Activated T-cell treated with anti-CD3 and anti-CD28 coated beads, Interleukin-2, amount 50 U/mL, for 24 hours (primary cell): ENCODE measurements at regions not wholly inside any gene's neighbourhood (a gene's known extent, or its start where the extent isn't known, plus 50 kb on each side); places are given as distances from the start of the nearest gene placed in this dataset.
"Not testable (repeated sequence)": the region's sequence is repeated elsewhere in the genome, so short reads cannot be mapped to it uniquely, and the experiment has no call there.

Experiments
- DNase-seq: peaks from one replicate; pipeline ENCODE4 v3.0.0-alpha.2; 2020
- H3K27ac Mint-ChIP-seq: 2 replicates; pipeline ENCODE4 v1.8.0; 2020; ENCODE audit warnings: mild to moderate bottlenecking, mixed read lengths
- H3K27me3 Mint-ChIP-seq: 2 replicates; pipeline ENCODE4 v1.8.0; 2020; ENCODE audit warnings: mixed read lengths
- H3K36me3 Mint-ChIP-seq: 2 replicates; pipeline ENCODE4 v1.8.0; 2020; ENCODE audit warnings: low read depth, mixed read lengths
- H3K4me1 Mint-ChIP-seq: 2 replicates; pipeline ENCODE4 v1.8.0; 2020; ENCODE audit warnings: low read depth, mixed read lengths
- H3K4me3 Mint-ChIP-seq: 2 replicates; pipeline ENCODE4 v1.8.0; 2020; ENCODE audit warnings: mild to moderate bottlenecking, moderate library complexity, mixed read lengths
- H3K9me3 Mint-ChIP-seq: 2 replicates; pipeline ENCODE4 v1.8.0; 2020; ENCODE audit warnings: mixed read lengths

GRCh38 chr10:61217851-61218565, 235.2 kb downstream of the TMEM26 start:
- DNase-seq: no peak
- no peak overlapping the region for H3K4me3 Mint-ChIP-seq
- no peak overlapping the region for H3K27ac Mint-ChIP-seq
- H3K9me3 Mint-ChIP-seq: no peaks in the 10 kb centered on the region
- H3K4me1 Mint-ChIP-seq: no peaks in the 10 kb centered on the region
- H3K27me3 Mint-ChIP-seq: peaks cover 17% of the 10 kb centered on the region
- no peaks in the 10 kb centered on the region for H3K36me3 Mint-ChIP-seq

GRCh38 chr10:61215246-61215645, 237.9 kb downstream of the TMEM26 start:
- Mint-ChIP-seq H3K9me3 (no peaks in the 10 kb centered on the region), H3K27me3 (peaks cover 8% of the 10 kb centered on the region), H3K4me1 (no peaks in the 10 kb centered on the region), H3K36me3 (no peaks in the 10 kb centered on the region), H3K4me3 (no peak overlapping the region), H3K27ac (no peak overlapping the region)
- DNase-seq: no peak

DNA sequence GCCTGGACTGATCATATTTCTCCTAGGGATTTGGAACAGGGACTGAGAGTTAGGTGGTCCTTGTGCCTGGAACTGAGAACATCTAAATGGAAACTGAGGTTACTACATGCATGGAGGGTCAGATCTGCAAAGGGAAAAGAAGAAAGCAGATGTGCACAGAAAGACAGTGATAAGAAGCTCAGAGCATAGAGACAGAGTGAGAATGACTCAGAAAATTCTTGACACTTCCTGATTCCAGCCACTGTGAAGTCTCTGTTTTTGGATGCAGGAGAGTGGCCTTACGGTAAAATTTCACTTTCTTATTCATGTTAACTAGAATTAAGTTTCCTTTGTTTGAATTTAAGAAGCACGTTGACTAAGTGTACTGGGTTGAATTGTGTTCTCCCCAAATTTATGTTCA, 241.7 kb downstream of the TMEM26 start:
- Mint-ChIP-seq H3K9me3 (no peaks in the 10 kb centered on the region), H3K4me1 (no peaks in the 10 kb centered on the region), H3K36me3 (no peaks in the 10 kb centered on the region), H3K4me3 (no peak overlapping the region), H3K27ac (no peak overlapping the region), H3K27me3 (peaks cover 5% of the 10 kb centered on the region)
- DNase-seq: no peak

DNA sequence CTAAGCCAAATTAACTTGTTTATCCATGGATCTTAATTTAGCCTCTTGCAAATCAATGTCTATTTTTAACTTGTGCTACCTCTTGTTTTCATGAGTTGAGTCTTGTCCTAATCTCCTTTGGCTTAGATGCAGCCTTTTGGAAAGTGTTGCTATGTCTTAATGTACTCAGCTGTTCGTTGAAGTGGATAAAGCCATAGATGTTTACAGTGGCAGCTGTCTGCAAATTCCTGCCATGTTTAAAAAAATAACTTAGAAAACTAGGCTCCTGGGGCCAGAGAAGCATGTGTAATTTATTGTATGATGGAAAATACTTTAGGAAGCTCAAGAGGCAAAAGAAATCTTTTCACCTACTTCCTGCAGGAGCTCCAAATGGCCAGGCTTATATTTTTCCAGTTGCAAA, 253.1 kb upstream of the RHOBTB1 start:
- no peaks in the 10 kb centered on the region for H3K4me1 Mint-ChIP-seq
- DNase-seq: no peak
- H3K9me3 Mint-ChIP-seq: no peaks in the 10 kb centered on the region
- H3K4me3 Mint-ChIP-seq: no peak overlapping the region
- H3K36me3 Mint-ChIP-seq: no peaks in the 10 kb centered on the region
- H3K27me3 Mint-ChIP-seq: no peaks in the 10 kb centered on the region
- H3K27ac Mint-ChIP-seq: no peak overlapping the region

- Mint-ChIP-seq H3K4me3 (no peak overlapping the region), H3K9me3 (no peaks in the 10 kb centered on the region), H3K27ac (no peak overlapping the region), H3K4me1 (no peaks in the 10 kb centered on the region), H3K27me3 (no peaks in the 10 kb centered on the region), H3K36me3 (no peaks in the 10 kb centered on the region)
- no peak for DNase-seq
These were observed 251.2 kb upstream of the RHOBTB1 start for GRCh38 chr10:61195211-61195610.

DNA sequence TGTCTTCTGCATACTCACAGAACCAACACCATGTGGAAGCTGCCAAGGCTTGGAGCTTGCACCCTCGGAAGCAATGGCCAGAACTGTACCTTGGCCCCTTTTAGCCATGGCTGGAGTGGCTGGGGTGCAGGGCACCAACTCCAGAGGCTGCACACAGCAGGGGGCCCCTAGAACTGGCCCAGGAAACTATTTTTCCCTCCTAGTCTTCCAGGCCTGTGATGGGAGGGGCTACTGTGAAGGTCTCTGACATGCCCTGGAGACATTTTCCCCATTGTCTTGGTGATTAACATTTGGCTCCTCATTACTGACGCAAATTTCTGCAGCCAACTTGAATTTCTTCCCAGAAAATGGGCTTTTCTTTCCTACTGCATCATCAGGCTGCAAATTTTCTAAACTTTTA, 248.6 kb upstream of the RHOBTB1 start:
- H3K27ac Mint-ChIP-seq, H3K9me3 Mint-ChIP-seq, H3K36me3 Mint-ChIP-seq, DNase-seq, H3K4me3 Mint-ChIP-seq, H3K27me3 Mint-ChIP-seq, H3K4me1 Mint-ChIP-seq: not testable (repeated sequence)

DNA sequence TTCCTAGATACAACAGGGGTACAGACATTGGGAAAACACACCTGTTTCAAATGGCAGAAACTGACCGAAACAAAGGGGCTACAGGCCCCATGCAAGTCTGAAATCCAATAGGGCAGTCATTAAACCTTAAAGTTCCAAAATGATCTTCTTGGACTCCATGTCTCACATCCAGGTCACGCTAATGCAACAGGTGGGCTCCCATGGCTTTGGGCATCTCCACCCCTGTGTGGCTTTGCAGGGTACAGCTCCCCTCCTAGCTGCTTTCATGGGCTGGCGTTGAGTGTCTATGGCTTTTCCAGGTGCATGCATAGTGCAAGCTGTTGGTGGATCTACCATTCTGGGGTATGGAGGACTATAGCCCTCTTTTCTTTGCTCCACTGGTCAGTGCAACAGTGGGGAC, 248.1 kb upstream of the RHOBTB1 start:
- no peak overlapping the region for H3K27ac Mint-ChIP-seq
- DNase-seq: no peak
- H3K36me3 Mint-ChIP-seq: no peaks in the 10 kb centered on the region
- H3K27me3 Mint-ChIP-seq: no peaks in the 10 kb centered on the region
- no peak overlapping the region for H3K4me3 Mint-ChIP-seq
- H3K9me3 Mint-ChIP-seq: no peaks in the 10 kb centered on the region
- H3K4me1 Mint-ChIP-seq: no peaks in the 10 kb centered on the region

DNA sequence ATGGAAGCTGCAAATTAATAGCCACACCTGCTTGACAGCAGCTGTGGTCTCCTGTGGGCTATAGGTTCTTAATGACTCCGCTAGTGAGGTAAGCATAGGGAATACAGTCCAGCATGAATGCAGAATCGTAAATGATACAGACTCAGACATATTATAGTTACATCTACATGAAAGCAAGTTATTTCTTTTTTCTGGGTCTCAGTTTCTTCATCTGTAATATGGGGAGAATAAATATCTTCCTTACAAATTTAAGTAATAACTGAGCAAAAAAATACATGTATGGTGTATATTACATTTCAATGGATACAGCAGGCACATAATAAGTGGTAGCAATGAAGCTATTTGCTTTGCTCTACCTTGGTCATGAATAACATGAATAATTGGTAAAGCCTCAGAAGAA, 245.9 kb upstream of the RHOBTB1 start:
- Mint-ChIP-seq H3K27ac (no peak overlapping the region), H3K27me3 (no peaks in the 10 kb centered on the region), H3K4me3 (no peak overlapping the region), H3K4me1 (no peaks in the 10 kb centered on the region), H3K9me3 (no peaks in the 10 kb centered on the region), H3K36me3 (no peaks in the 10 kb centered on the region)
- no peak for DNase-seq

DNA sequence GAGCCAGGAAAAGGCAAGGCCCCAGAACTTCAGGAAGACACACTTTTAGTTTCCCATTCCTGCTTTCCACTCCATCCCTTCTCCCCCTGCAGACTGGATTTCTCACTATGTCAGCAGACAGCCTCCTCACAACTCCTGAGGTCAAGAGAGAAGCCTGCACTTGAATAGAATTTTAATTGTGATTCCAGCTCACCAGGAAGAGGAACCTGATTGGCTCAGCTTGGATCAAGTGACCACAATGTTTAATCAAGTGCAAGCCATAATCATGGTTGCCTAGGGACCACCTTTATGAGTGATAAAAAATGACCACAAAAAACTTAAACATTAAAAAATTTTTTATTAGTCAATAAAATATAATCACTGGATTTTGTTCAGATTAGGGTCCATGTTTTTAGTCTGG, 244.7 kb upstream of the RHOBTB1 start:
- no peak overlapping the region for H3K27ac Mint-ChIP-seq
- DNase-seq: no peak
- no peaks in the 10 kb centered on the region for H3K9me3 Mint-ChIP-seq
- no peaks in the 10 kb centered on the region for H3K4me1 Mint-ChIP-seq
- H3K27me3 Mint-ChIP-seq: no peaks in the 10 kb centered on the region
- no peak overlapping the region for H3K4me3 Mint-ChIP-seq
- no peaks in the 10 kb centered on the region for H3K36me3 Mint-ChIP-seq

DNA sequence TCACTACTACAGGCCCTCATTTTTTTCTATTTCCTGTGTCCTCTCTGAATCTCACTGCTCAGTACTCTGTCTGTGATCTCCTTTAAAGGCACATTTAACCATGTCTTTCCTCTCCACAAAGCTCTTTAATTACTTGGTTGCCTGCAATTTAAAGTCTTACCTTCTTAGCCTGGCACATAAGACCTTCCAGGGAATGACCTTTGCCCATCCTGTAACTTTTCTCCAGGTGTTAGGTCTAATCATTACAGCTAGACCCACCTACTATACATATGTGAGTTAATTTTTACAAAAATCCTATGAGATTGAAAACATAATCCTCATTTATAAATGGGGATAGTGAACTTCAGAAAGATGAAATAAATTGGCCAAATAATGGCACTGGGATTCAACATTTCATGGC, 244.1 kb upstream of the RHOBTB1 start:
- Mint-ChIP-seq H3K27me3 (no peaks in the 10 kb centered on the region), H3K4me1 (no peaks in the 10 kb centered on the region), H3K36me3 (no peaks in the 10 kb centered on the region), H3K4me3 (no peak overlapping the region), H3K27ac (no peak overlapping the region), H3K9me3 (no peaks in the 10 kb centered on the region)
- no peak for DNase-seq

- no peak overlapping the region for H3K27ac Mint-ChIP-seq
These were observed 243.6 kb upstream of the RHOBTB1 start for GRCh38 chr10:61187601-61188000.

GRCh38 chr10:61186408-61186807, 242.4 kb upstream of the RHOBTB1 start:
- DNase-seq: no peak
- H3K9me3 Mint-ChIP-seq: no peaks in the 10 kb centered on the region
- H3K4me3 Mint-ChIP-seq: no peak overlapping the region
- H3K27me3 Mint-ChIP-seq: no peaks in the 10 kb centered on the region
- no peaks in the 10 kb centered on the region for H3K4me1 Mint-ChIP-seq
- H3K27ac Mint-ChIP-seq: no peak overlapping the region
- no peaks in the 10 kb centered on the region for H3K36me3 Mint-ChIP-seq

More at GRCh38 chr10:61187601-61188000, 243.6 kb upstream of the RHOBTB1 start:
- Mint-ChIP-seq H3K4me1 (no peaks in the 10 kb centered on the region), H3K27me3 (no peaks in the 10 kb centered on the region), H3K4me3 (no peak overlapping the region), H3K36me3 (no peaks in the 10 kb centered on the region), H3K9me3 (no peaks in the 10 kb centered on the region)
- no peak for DNase-seq

GRCh38 chr10:61184429-61184828, 240.4 kb upstream of the RHOBTB1 start:
- Mint-ChIP-seq H3K4me1 (no peaks in the 10 kb centered on the region), H3K27me3 (no peaks in the 10 kb centered on the region), H3K9me3 (no peaks in the 10 kb centered on the region), H3K27ac (no peak overlapping the region), H3K36me3 (no peaks in the 10 kb centered on the region), H3K4me3 (no peak overlapping the region)
- DNase-seq: no peak

DNA sequence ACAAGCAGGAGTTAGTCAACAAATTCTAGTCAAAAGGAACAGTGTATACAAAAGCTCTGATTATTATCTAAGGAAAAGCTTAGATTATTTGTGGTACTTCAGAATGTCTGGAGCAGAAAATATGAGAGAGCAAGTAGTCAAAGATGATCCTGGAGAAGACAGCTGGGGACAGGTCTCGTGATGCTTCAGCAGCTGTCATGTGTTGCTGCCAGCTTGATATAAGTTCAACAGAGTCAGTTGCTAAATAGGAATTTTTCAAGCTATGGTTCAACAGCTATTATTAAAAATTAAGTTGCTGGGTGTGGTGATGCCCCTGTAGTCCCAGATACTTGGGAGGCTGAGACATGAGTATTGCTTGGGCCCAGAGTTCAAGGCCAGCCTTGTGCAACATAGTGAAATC, 240.0 kb upstream of the RHOBTB1 start:
- Mint-ChIP-seq H3K27ac (no peak overlapping the region), H3K27me3 (no peaks in the 10 kb centered on the region), H3K9me3 (no peaks in the 10 kb centered on the region), H3K4me3 (no peak overlapping the region), H3K4me1 (no peaks in the 10 kb centered on the region), H3K36me3 (no peaks in the 10 kb centered on the region)
- no peak for DNase-seq

DNA sequence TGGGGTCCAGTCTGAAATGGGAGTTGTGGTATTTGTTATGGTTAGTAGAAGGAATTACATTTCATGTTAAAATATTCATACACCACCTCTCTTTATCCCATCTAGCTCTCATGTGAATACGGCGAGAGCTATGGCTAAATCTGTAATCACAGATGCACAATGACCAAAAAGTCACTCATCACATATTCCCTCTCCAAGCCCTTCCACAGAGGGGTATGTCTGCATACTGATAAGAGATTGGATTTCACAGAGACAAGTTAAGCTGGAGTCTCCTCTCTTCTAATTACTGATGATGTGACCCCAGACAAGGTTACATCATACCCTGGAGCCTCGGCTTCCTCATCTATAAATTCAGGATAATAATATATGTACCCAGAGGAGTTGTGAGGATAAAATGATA, 237.8 kb upstream of the RHOBTB1 start:
- DNase-seq: no peak
- H3K27ac Mint-ChIP-seq: no peak overlapping the region
- H3K4me3 Mint-ChIP-seq: no peak overlapping the region
- H3K4me1 Mint-ChIP-seq: no peaks in the 10 kb centered on the region
- H3K27me3 Mint-ChIP-seq: no peaks in the 10 kb centered on the region
- H3K36me3 Mint-ChIP-seq: no peaks in the 10 kb centered on the region
- no peaks in the 10 kb centered on the region for H3K9me3 Mint-ChIP-seq

DNA sequence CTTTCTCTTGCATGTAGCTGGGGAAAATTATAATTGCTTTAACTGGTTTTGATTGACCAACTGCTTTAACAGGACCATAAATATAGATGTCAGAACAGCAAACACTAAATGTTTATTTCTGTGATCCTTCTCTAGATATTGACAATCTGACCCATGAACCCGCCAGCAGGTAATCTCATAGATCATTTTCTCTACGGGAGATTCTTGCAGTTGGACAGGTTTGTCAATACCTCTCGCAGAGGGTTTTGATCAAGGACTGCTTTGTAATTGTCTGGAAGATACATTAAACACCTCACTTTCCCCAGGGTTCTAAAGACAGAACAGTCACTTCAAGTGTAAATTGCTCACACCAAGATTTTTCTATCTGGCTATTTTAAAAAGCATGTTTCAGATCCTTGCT, 235.8 kb upstream of the RHOBTB1 start:
- Mint-ChIP-seq H3K9me3 (no peaks in the 10 kb centered on the region), H3K36me3 (no peaks in the 10 kb centered on the region), H3K27me3 (no peaks in the 10 kb centered on the region), H3K4me1 (no peaks in the 10 kb centered on the region), H3K4me3 (no peak overlapping the region), H3K27ac (no peak overlapping the region)
- DNase-seq: no peak
